ENCODE measurements at regions not wholly inside any gene's neighbourhood (a gene's known extent, or its start where the extent isn't known, plus 50 kb on each side); places are given as distances from the start of the nearest gene placed in this dataset.

- dilution Hi-C loops (cut with MboI; ENCODE audit: extremely low pct_ligation_motif_present, low sequenced_read_pairs) (no loop called here), intact Hi-C loops (cut with micrococcal nuclease) (no loop called here)
- H3K36me3 ChIP-seq (ENCODE audit: control insufficient read depth in 2 of 2, extremely low read depth in 1 of 2, insufficient read depth in 2 of 2, low read length in 2 of 2) = no peaks in the 10 kb centered on the region
- H4K20me1 ChIP-seq (replicated peaks; ENCODE audit: control insufficient read depth, extremely low read depth, insufficient read depth, low read length) = no peaks in the 10 kb centered on the region
- no peak for FAIRE-seq
- no peak overlapping the region for H3K9ac ChIP-seq (replicated peaks; ENCODE audit: extremely low read depth, insufficient read depth, low read length)
- H2AFZ ChIP-seq (ENCODE audit: low read depth, low read length) = no peak overlapping the region
- no peaks in the 10 kb centered on the region for H3K79me2 ChIP-seq (ENCODE audit: control insufficient read depth, insufficient read depth, low read length)
- TF ChIP-seq FOS (IDR thresholded peaks at IDR 0.05; ENCODE audit: borderline replicate concordance, insufficient read depth, low read length) = no peak
- no peak for TF ChIP-seq CTCF (IDR thresholded peaks at IDR 0.05; ENCODE audit: extremely low read depth in 1 of 2, insufficient read depth in 1 of 2, low read depth in 1 of 2, low read length in 2 of 2)
- no peak for TF ChIP-seq JUN (IDR thresholded peaks at IDR 0.05; ENCODE audit: borderline replicate concordance, insufficient read depth, insufficient read length, low read depth)
- TF ChIP-seq POLR2AphosphoS5 (IDR thresholded peaks at IDR 0.05; ENCODE audit: insufficient read depth, low read depth, low read length) = no peak
- no peak for TF ChIP-seq MYC (IDR thresholded peaks at IDR 0.05; ENCODE audit: low read depth, low read length)
- no peak for TF ChIP-seq MAX (IDR thresholded peaks at IDR 0.05; ENCODE audit: insufficient read depth, insufficient read length)
- TF ChIP-seq EZH2 (IDR thresholded peaks at IDR 0.05; ENCODE audit: borderline replicate concordance, low read depth, low read length, severe bottlenecking) = no peak
- no peak for TF ChIP-seq GATA2 (IDR thresholded peaks at IDR 0.05; ENCODE audit: insufficient read depth, insufficient read length, low read depth, low read length)
- no peak for TF ChIP-seq POLR2A (IDR thresholded peaks at IDR 0.05; ENCODE audit: low read depth, low read length)
- H3K27me3 ChIP-seq (ENCODE audit: control insufficient read depth in 2 of 2, insufficient read depth in 2 of 2, low read length in 2 of 2) = no peaks in the 10 kb centered on the region
- DNase-seq (ENCODE audit: low read depth, low spot score) = no peak
- H3K4me3 ChIP-seq (replicated peaks in 1 of 3; ENCODE audit: insufficient read depth in 1 of 3, low read depth in 1 of 3, low read length in 3 of 3) = no peak overlapping the region
- no peaks in the 10 kb centered on the region for H3K9me3 ChIP-seq (replicated peaks; ENCODE audit: control insufficient read depth, insufficient read depth, low read length)
- CTCF ChIA-PET = interaction anchor here (0.6 kb wide), 1 partner anchor 1406 kb away, joined by 3 read pairs; no protein-coding TSS in a partner anchor
- H3K4me1 ChIP-seq (ENCODE audit: control insufficient read depth, extremely low read depth, insufficient read depth, low read length) = no peaks in the 10 kb centered on the region
- BruUV-seq (replicated peaks) = no TSS peak
- H3K9me1 ChIP-seq (replicated peaks; ENCODE audit: control insufficient read depth, extremely low read depth, insufficient read depth, low read length) = no peaks in the 10 kb centered on the region
- H3K4me2 ChIP-seq (ENCODE audit: insufficient read depth, low read length) = no peak overlapping the region
- no peak overlapping the region for H3K27ac ChIP-seq (ENCODE audit: insufficient read depth, low read depth, low read length)
- POLR2A ChIA-PET = no interaction called here
Observed at GRCh38 chr4:52423967-52424366, 235.1 kb downstream of the USP46 start.
